ENCODE measurements at regions not wholly inside any gene's neighbourhood (a gene's known extent, or its start where the extent isn't known, plus 50 kb on each side); places are given as distances from the start of the nearest gene placed in this dataset.
A peak's percentile ranks its signal among the peaks of the same experiment; 100 is the strongest.

- peaks cover 14% of the 10 kb centered on the region for H3K9me3 ChIP-seq (ENCODE audit: control insufficient read depth, insufficient read depth, low read length)
- TF ChIP-seq CTCF (IDR thresholded peaks at IDR 0.05; ENCODE audit: low read depth, low read length) = no peak
- ChIA-PET CTCF (no interaction called here), POLR2A (no interaction called here)
- no peak for DNase-seq (ENCODE audit: low read depth, low spot score)
- H3K27me3 ChIP-seq (ENCODE audit: control insufficient read depth, insufficient read depth, low read length) = no peaks in the 10 kb centered on the region
- H3K27ac ChIP-seq (ENCODE audit: low read depth, low read length) = no peak overlapping the region
- no peak overlapping the region for H3K4me3 ChIP-seq (ENCODE audit: low read depth, low read length)
These were observed 989.5 kb upstream of the RBFOX1 start for GRCh38 chr16:6343157-6343556.

GRCh38 chr16:6341981-6342380 is 990.7 kb upstream of the RBFOX1 start:
- DNase-seq (ENCODE audit: low read depth, low spot score) = no peak

GRCh38 chr16:6335072-6335471 is 997.6 kb upstream of the RBFOX1 start:
- Histone ChIP-seq H3K27me3 (ENCODE audit: control insufficient read depth, insufficient read depth, low read length) (no peaks in the 10 kb centered on the region), H3K9me3 (ENCODE audit: control insufficient read depth, insufficient read depth, low read length) (peaks cover 13% of the 10 kb centered on the region), H3K27ac (ENCODE audit: low read depth, low read length) (no peak overlapping the region), H3K4me3 (ENCODE audit: low read depth, low read length) (no peak overlapping the region)
- DNase-seq (ENCODE audit: low read depth, low spot score) = no peak
- ChIA-PET POLR2A (no interaction called here), CTCF (no interaction called here)
- TF ChIP-seq CTCF (IDR thresholded peaks at IDR 0.05; ENCODE audit: low read depth, low read length) = peak; percentile 51

More at GRCh38 chr16:6341981-6342380, 990.7 kb upstream of the RBFOX1 start:
- ChIA-PET CTCF (no interaction called here), POLR2A (no interaction called here)
- Histone ChIP-seq H3K9me3 (ENCODE audit: control insufficient read depth, insufficient read depth, low read length) (peaks cover 10% of the 10 kb centered on the region), H3K27ac (ENCODE audit: low read depth, low read length) (no peak overlapping the region), H3K4me3 (ENCODE audit: low read depth, low read length) (no peak overlapping the region), H3K27me3 (ENCODE audit: control insufficient read depth, insufficient read depth, low read length) (no peaks in the 10 kb centered on the region)
- TF ChIP-seq CTCF (IDR thresholded peaks at IDR 0.05; ENCODE audit: low read depth, low read length) = no peak

- CTCF ChIA-PET = interaction anchor here (0.5 kb wide), 1 partner anchor 154 kb away, joined by 9 read pairs; no protein-coding TSS in a partner anchor
These were observed 1000.9 kb upstream of the RBFOX1 start for GRCh38 chr16:6331770-6332169.

GRCh38 chr16:6317934-6318333 is 1014.7 kb upstream of the RBFOX1 start:
- POLR2A ChIA-PET = no interaction called here
- no peak for TF ChIP-seq CTCF (IDR thresholded peaks at IDR 0.05; ENCODE audit: low read depth, low read length)
- H3K27me3 ChIP-seq (ENCODE audit: control insufficient read depth, insufficient read depth, low read length) = no peaks in the 10 kb centered on the region
- CTCF ChIA-PET = interaction anchor here (0.7 kb wide), 1 partner anchor 1328 kb away, joined by 3 read pairs; no protein-coding TSS in a partner anchor
- peaks cover 14% of the 10 kb centered on the region; the same call in 1 of the 2 replicates for H3K9me3 ChIP-seq (ENCODE audit: control insufficient read depth, insufficient read depth, low read length)
- DNase-seq (ENCODE audit: low read depth, low spot score) = no peak
- no peak overlapping the region for H3K4me3 ChIP-seq (ENCODE audit: low read depth, low read length)
- no peak overlapping the region for H3K27ac ChIP-seq (ENCODE audit: low read depth, low read length)

More at GRCh38 chr16:6331770-6332169, 1000.9 kb upstream of the RBFOX1 start:
- no peak for TF ChIP-seq CTCF (IDR thresholded peaks at IDR 0.05; ENCODE audit: low read depth, low read length)
- Histone ChIP-seq H3K4me3 (ENCODE audit: low read depth, low read length) (no peak overlapping the region), H3K27me3 (ENCODE audit: control insufficient read depth, insufficient read depth, low read length) (no peaks in the 10 kb centered on the region), H3K27ac (ENCODE audit: low read depth, low read length) (no peak overlapping the region), H3K9me3 (ENCODE audit: control insufficient read depth, insufficient read depth, low read length) (peaks cover 19% of the 10 kb centered on the region)
- POLR2A ChIA-PET = no interaction called here
- no peak for DNase-seq (ENCODE audit: low read depth, low spot score)
